Naive thymus-derived CD4-positive, alpha-beta T cell (primary cell): ENCODE measurements at regions not wholly inside any gene's neighbourhood (a gene's known extent, or its start where the extent isn't known, plus 50 kb on each side); places are given as distances from the start of the nearest gene placed in this dataset.
A peak's percentile ranks its signal among the peaks of the same experiment; 100 is the strongest.

Experiments
- ATAC-seq: fragments of 150-1000 bp; cut with Tn5 transposase; 2 replicates; pipeline ENCODE4 v1.10.0; 2021; ENCODE audit warnings: mild to moderate bottlenecking, moderate library complexity
- CTCF ChIA-PET: fragments of 350-600 bp; sonication (Branson Sonifier 250); formaldehyde crosslinking; loops from one replicate; lab custom pipeline; 2021; ENCODE audit warnings: antibody characterized with exemption; lab: Charles Lee
- POLR2A ChIA-PET: fragments of 350-600 bp; sonication (Branson Sonifier 250); formaldehyde crosslinking; loops from one replicate; lab custom pipeline; 2021; ENCODE audit warnings: antibody characterized with exemption, inconsistent platforms; lab: Charles Lee
- DNase-seq, 9 donors: peaks; one replicate each; pipeline versions ENCODE4 v3.0.0 to v3.0.0-alpha.2; 2020 to 2022; ENCODE audit warnings: mixed read lengths in 1 of 9
- H3K27ac ChIP-seq: one replicate; pipeline ENCODE4 v1.7.0; 2013; ENCODE audit warnings: mild to moderate bottlenecking, low read depth, low read length, moderate library complexity
- H3K27me3 ChIP-seq, 2 donors: one replicate each; pipeline ENCODE4 v1.7.0; 2013; ENCODE audit warnings: low read length in 2 of 2, mild to moderate bottlenecking in 2 of 2, moderate library complexity in 2 of 2; ENCODE audit not compliant: control insufficient read depth in 2 of 2, insufficient read depth in 2 of 2
- H3K36me3 ChIP-seq, 3 experiments: 1 replicate in 2 of 3; 2 replicates in 1 of 3; pipeline ENCODE4 v1.7.0; 2013; ENCODE audit warnings: low read length in 3 of 3, mild to moderate bottlenecking in 3 of 3, moderate library complexity in 1 of 3; ENCODE audit not compliant: insufficient read depth in 3 of 3, control insufficient read depth in 2 of 3
- H3K4me1 ChIP-seq, 2 donors: one replicate each; pipeline ENCODE4 v1.7.0; 2013; ENCODE audit warnings: low read length in 2 of 2, mild to moderate bottlenecking in 2 of 2, moderate library complexity in 1 of 2; ENCODE audit not compliant: control insufficient read depth in 2 of 2, insufficient read depth in 2 of 2
- H3K4me3 ChIP-seq: 2 replicates; pipeline ENCODE4 v1.7.0; 2013; ENCODE audit warnings: mild to moderate bottlenecking, low read length
- H3K9me3 ChIP-seq, 3 experiments: 1 replicate in 2 of 3; 2 replicates in 1 of 3; pipeline ENCODE4 v1.7.0; 2013; ENCODE audit warnings: low read length in 3 of 3; ENCODE audit not compliant: control insufficient read depth in 2 of 3
- H3K27ac Mint-ChIP-seq, 9 donors: one replicate each; pipeline ENCODE4 v1.8.0; 2020 to 2022; ENCODE audit warnings: mixed read lengths in 9 of 9, mild to moderate bottlenecking in 8 of 9, moderate library complexity in 5 of 9, inconsistent platforms in 2 of 9
- H3K27me3 Mint-ChIP-seq, 5 donors: one replicate each; pipeline ENCODE4 v1.8.0; 2021 to 2022; ENCODE audit warnings: mixed read lengths in 5 of 5, mild to moderate bottlenecking in 1 of 5
- H3K36me3 Mint-ChIP-seq, 5 donors: one replicate each; pipeline ENCODE4 v1.8.0; 2020 to 2022; ENCODE audit warnings: mixed read lengths in 5 of 5, mild to moderate bottlenecking in 3 of 5, inconsistent platforms in 1 of 5
- H3K4me1 Mint-ChIP-seq, 7 donors: one replicate each; pipeline ENCODE4 v1.8.0; 2020 to 2022; ENCODE audit warnings: mixed read lengths in 7 of 7, mild to moderate bottlenecking in 3 of 7, inconsistent platforms in 1 of 7
- H3K4me3 Mint-ChIP-seq, 10 donors: one replicate each; pipeline ENCODE4 v1.8.0; 2020 to 2022; ENCODE audit warnings: mild to moderate bottlenecking in 10 of 10, mixed read lengths in 10 of 10, moderate library complexity in 6 of 10, inconsistent platforms in 2 of 10
- H3K9me3 Mint-ChIP-seq, 11 donors: one replicate each; pipeline ENCODE4 v1.8.0; 2020 to 2022; ENCODE audit warnings: mixed read lengths in 11 of 11, mild to moderate bottlenecking in 4 of 11, inconsistent platforms in 1 of 11, moderate library complexity in 1 of 11
- intact Hi-C, 2 donors: fragments of 100-400 bp; cut with micrococcal nuclease; formaldehyde crosslinking; loops; one replicate each; pipeline ENCODE4 v1.15.1; 2023

DNA sequence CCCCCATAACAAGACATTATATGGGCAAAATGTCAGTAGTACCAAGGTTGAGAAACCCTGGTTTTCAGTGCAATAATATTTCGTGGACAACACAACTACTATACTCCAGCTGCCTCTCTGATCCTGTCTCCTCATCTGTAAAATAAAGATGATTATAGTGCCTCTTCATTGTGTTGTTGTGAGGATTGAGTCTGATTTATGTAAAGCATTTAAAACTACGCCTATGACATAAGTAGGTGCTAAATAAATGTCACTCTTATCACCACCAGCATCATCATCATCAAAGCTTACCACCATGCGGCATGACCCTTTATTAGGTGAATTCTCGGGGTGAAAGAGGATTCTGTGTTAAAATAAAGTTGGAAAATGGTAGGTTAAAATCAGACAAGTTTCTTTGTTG is 67.8 kb upstream of the IFNE start:
- intact Hi-C loops, result loop anchor here in 1 of 2 donors (10.0 kb wide), 1 partner anchor 125 kb away; no protein-coding TSS in a partner anchor
- DNase-seq (no peak), ATAC-seq (no peak)
- Mint-ChIP-seq H3K4me1 (peaks cover 0 to 34% (median 6%) of the 10 kb centered on the region in 7 donors), H3K27ac (no peak overlapping the region), H3K4me3 (no peak overlapping the region), H3K27me3 (peaks cover 0 to 4% (median 3%) of the 10 kb centered on the region in 5 donors), H3K9me3 (no peaks in the 10 kb centered on the region), H3K36me3 (peaks cover 0 to 3% (median 0%) of the 10 kb centered on the region in 5 donors)
- H3K9me3 ChIP-seq, result no peaks in the 10 kb centered on the region
- ChIA-PET CTCF (interaction anchor here (0.7 to 0.9 kb wide), 2 partner anchors 115 to 239 kb away, joined by 3 read pairs; no protein-coding TSS in a partner anchor), POLR2A (interaction anchor here (0.6 kb wide), 1 partner anchor 9 kb away, joined by 3 read pairs; no protein-coding TSS in a partner anchor)
- no peaks in the 10 kb centered on the region for H3K36me3 ChIP-seq
- H3K27ac ChIP-seq, result no peak overlapping the region
- H3K4me1 ChIP-seq, result no peaks in the 10 kb centered on the region
- peaks cover 0 to 3% of the 10 kb centered on the region in 2 donors for H3K27me3 ChIP-seq
- no peak overlapping the region for H3K4me3 ChIP-seq

DNA sequence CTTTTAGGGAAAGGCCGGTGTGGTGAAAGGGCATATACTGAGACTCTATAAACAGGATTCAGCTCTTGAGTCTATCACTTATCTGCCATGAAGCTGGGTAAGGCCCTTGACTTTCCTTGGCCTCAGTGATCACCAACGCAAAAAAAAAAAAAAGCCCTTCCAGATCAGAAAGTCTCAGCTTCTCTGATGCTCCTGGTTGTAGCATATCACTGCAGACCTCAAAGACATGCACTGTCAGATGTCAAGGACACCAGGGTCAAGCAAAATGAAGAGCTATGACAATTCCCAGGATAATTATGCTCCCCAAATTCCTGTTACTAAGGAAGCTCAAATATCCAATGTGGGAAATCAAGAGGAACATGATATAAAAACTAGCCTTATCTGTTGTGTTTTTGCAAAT is 68.3 kb upstream of the IFNE start:
- Histone ChIP-seq H3K9me3 (no peaks in the 10 kb centered on the region), H3K27me3 (peaks cover under 1 to 3% of the 10 kb centered on the region in 2 donors), H3K4me3 (no peak overlapping the region), H3K27ac (no peak overlapping the region), H3K36me3 (no peaks in the 10 kb centered on the region), H3K4me1 (no peaks in the 10 kb centered on the region)
- Mint-ChIP-seq H3K27me3 (peaks cover 0 to 9% (median 7%) of the 10 kb centered on the region in 5 donors), H3K4me1 (peaks cover 0 to 39% (median 6%) of the 10 kb centered on the region in 7 donors), H3K27ac (no peak overlapping the region), H3K9me3 (no peaks in the 10 kb centered on the region), H3K4me3 (peak overlapping the region in 1 of 10 donors; percentile 31), H3K36me3 (peaks cover 0 to 3% (median 0%) of the 10 kb centered on the region in 5 donors)
- DNase-seq, result no peak
- intact Hi-C loops, result loop anchor here in 1 of 2 donors (10.0 kb wide), 1 partner anchor 124 kb away; no protein-coding TSS in a partner anchor
- ChIA-PET POLR2A (interaction anchor here (0.6 kb wide), 1 partner anchor 8 kb away, joined by 3 read pairs; no protein-coding TSS in a partner anchor), CTCF (interaction anchor here (0.6 to 0.9 kb wide), 4 partner anchors 9 to 239 kb away, joined by 3 to 4 read pairs (median 3); no protein-coding TSS in a partner anchor)
- no peak for ATAC-seq

GRCh38 chr9:21551401-21551800 is 69.3 kb upstream of the IFNE start:
- H3K36me3 Mint-ChIP-seq, result peaks cover 0 to 3% (median 0%) of the 10 kb centered on the region in 5 donors
- DNase-seq, result no peak
- H3K27ac Mint-ChIP-seq, result peak overlapping the region in 1 of 9 donors; percentile 64
- Histone ChIP-seq H3K36me3 (no peaks in the 10 kb centered on the region), H3K4me3 (no peak overlapping the region), H3K4me1 (no peaks in the 10 kb centered on the region), H3K9me3 (no peaks in the 10 kb centered on the region), H3K27ac (no peak overlapping the region), H3K27me3 (peaks cover 6 to 9% of the 10 kb centered on the region in 2 donors)
- ATAC-seq, result no peak
- no peaks in the 10 kb centered on the region for H3K9me3 Mint-ChIP-seq
- H3K4me3 Mint-ChIP-seq, result no peak overlapping the region
- H3K4me1 Mint-ChIP-seq, result peaks cover 0 to 44% (median 6%) of the 10 kb centered on the region in 7 donors
- ChIA-PET POLR2A (no interaction called here), CTCF (no interaction called here)
- peaks cover 0 to 16% (median 15%) of the 10 kb centered on the region in 5 donors for H3K27me3 Mint-ChIP-seq
- intact Hi-C loops, result loop anchor here in 1 of 2 donors (10.0 kb wide), 1 partner anchor 123 kb away; no protein-coding TSS in a partner anchor

DNA sequence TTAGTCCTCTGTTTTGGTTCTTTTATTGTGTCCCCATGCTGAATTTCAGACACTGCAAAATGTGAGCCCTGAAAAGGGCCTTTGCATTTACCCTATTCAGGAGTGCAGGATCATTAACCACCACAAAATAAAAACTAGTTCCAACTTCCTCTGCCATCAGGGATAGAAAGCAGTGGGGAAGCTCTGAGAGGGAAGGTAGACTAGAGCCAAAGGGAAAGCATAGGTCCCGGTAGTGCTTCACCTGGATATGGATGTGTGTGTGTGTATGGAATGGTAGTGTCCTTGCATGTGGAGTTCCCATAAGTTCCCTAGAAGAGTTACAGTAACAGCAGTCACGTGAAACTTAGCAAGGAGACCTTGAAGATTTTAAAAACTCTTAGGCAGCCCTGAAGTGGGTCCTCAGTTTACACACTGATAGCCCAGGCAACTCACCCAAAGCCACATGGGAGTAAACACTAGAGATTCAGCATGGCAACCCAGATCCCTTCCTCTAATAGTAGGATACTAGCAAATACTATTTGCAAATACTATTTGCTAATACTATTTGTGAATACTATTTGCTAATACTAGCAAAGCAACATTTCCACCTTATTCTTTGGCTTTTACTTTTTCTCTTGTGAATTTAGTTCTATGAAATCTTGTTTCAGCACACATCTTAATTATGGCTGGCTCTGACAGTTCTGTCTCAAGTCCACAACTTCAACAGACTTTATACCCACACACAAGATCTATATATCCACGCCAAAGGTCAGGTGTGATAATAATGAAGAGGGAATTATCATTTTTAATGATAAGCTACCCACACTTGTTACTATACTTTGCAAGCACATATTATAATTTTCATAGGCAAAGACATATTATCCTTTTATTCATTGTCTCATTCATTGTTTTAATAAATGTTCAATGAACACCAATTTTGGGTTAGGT is 70.4 kb upstream of the IFNE start:
- H3K9me3 ChIP-seq, result no peaks in the 10 kb centered on the region
- H3K4me1 Mint-ChIP-seq, result peaks cover 0 to 51% (median 6%) of the 10 kb centered on the region in 7 donors
- intact Hi-C loops, result loop anchor here in 1 of 2 donors (10.0 kb wide), 1 partner anchor 122 kb away; no protein-coding TSS in a partner anchor
- no peak overlapping the region for H3K4me3 Mint-ChIP-seq
- no peak for ATAC-seq
- POLR2A ChIA-PET, result no interaction called here
- H3K9me3 Mint-ChIP-seq, result no peaks in the 10 kb centered on the region
- H3K27ac Mint-ChIP-seq, result peak overlapping the region in 1 of 9 donors; percentile 68
- CTCF ChIA-PET, result no interaction called here
- no peak for DNase-seq
- no peaks in the 10 kb centered on the region for H3K36me3 ChIP-seq
- H3K27ac ChIP-seq, result no peak overlapping the region
- H3K4me1 ChIP-seq, result no peaks in the 10 kb centered on the region
- H3K4me3 ChIP-seq, result no peak overlapping the region
- H3K27me3 Mint-ChIP-seq, result peaks cover 4 to 26% (median 24%) of the 10 kb centered on the region in 5 donors
- peaks cover 0 to 3% (median 0%) of the 10 kb centered on the region in 5 donors for H3K36me3 Mint-ChIP-seq
- peaks cover 9 to 20% of the 10 kb centered on the region in 2 donors for H3K27me3 ChIP-seq

DNA sequence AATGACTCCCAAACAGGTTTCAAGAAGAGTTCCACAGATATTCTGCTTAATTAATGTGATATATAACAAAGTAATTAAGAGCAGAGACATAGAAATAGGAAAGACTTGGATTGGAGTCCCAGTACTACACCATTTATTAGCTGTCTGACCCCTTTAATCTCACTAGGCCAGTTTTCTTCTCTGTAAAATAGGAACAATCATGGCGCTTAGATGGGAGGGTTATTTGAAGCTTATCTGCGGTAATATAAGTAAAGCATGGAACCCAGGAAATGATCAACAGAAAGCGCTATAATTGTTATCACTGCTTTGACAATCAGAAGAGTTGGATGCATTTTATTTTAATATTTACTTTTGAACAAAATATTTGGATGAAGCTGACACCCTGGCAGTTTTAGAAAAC is 71.3 kb upstream of the IFNE start:
- Mint-ChIP-seq H3K36me3 (peaks cover 0 to 3% (median 0%) of the 10 kb centered on the region in 5 donors), H3K9me3 (no peaks in the 10 kb centered on the region), H3K4me1 (peaks cover 2 to 58% (median 9%) of the 10 kb centered on the region in 7 donors), H3K4me3 (no peak overlapping the region), H3K27ac (no peak overlapping the region), H3K27me3 (peaks cover 4 to 34% (median 32%) of the 10 kb centered on the region in 5 donors)
- Histone ChIP-seq H3K27me3 (peaks cover 9 to 29% of the 10 kb centered on the region in 2 donors), H3K27ac (no peak overlapping the region), H3K4me1 (peaks cover 0 to 2% of the 10 kb centered on the region in 2 donors), H3K36me3 (no peaks in the 10 kb centered on the region), H3K9me3 (no peaks in the 10 kb centered on the region), H3K4me3 (no peak overlapping the region)
- ATAC-seq (no peak), DNase-seq (no peak)
- POLR2A ChIA-PET, result no interaction called here
- CTCF ChIA-PET, result no interaction called here
- intact Hi-C loops, result loop anchor here in 1 of 2 donors (10.0 kb wide), 1 partner anchor 121 kb away; no protein-coding TSS in a partner anchor

DNA sequence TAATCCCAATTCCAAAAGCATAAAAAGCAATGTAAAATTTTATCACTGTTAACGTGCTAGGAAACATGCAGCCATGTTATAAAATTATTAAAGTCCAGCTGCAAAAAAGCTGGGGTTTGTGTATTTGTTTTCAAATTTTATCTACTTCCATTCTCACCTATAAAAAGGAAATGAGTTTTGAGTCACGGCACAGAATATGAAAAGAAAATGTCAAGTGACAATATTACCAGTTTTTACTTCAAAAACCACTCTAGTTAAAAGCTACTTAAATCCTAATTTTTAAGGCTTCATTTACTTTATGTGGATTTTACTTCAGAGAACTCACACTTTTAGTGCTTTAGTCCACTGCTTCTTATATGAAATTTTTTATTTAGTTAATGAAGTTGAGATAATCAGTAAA is 72.7 kb upstream of the IFNE start:
- Mint-ChIP-seq H3K36me3 (no peaks in the 10 kb centered on the region), H3K9me3 (no peaks in the 10 kb centered on the region), H3K27ac (no peak overlapping the region), H3K4me1 (peaks cover 5 to 64% (median 16%) of the 10 kb centered on the region in 7 donors), H3K4me3 (no peak overlapping the region), H3K27me3 (peaks cover 4 to 40% (median 38%) of the 10 kb centered on the region in 5 donors)
- peaks cover 0 to 5% (median 0%) of the 10 kb centered on the region in 3 experiments for H3K36me3 ChIP-seq
- H3K4me1 ChIP-seq, result peaks cover 0 to 4% of the 10 kb centered on the region in 2 donors
- ATAC-seq (no peak), DNase-seq (no peak)
- intact Hi-C loops, result loop anchor here (5.0 to 10.0 kb wide), 4 partner anchors 117 to 247 kb away; partner anchors contain the start of gene MTAP (in 1 of the 2)
- no peak overlapping the region for H3K27ac ChIP-seq
- H3K27me3 ChIP-seq, result peaks cover 9 to 34% of the 10 kb centered on the region in 2 donors
- H3K4me3 ChIP-seq, result no peak overlapping the region
- no peaks in the 10 kb centered on the region for H3K9me3 ChIP-seq
- CTCF ChIA-PET, result no interaction called here
- POLR2A ChIA-PET, result no interaction called here
